Middle frontal gyrus (tissue), 1 donor: ENCODE measurements at regions not wholly inside any gene's neighbourhood (a gene's known extent, or its start where the extent isn't known, plus 50 kb on each side); places are given as distances from the start of the nearest gene placed in this dataset.

Experiments
- DNase-seq: peaks from one replicate; pipeline ENCODE4 v3.0.0-alpha.2; 2015; ENCODE audit warnings: low spot score; ENCODE audit errors: extremely low spot score

- DNase-seq, result no peak
Observed at GRCh38 chr2:2702385-2702784, 371.3 kb upstream of the MYT1L start.

DNA sequence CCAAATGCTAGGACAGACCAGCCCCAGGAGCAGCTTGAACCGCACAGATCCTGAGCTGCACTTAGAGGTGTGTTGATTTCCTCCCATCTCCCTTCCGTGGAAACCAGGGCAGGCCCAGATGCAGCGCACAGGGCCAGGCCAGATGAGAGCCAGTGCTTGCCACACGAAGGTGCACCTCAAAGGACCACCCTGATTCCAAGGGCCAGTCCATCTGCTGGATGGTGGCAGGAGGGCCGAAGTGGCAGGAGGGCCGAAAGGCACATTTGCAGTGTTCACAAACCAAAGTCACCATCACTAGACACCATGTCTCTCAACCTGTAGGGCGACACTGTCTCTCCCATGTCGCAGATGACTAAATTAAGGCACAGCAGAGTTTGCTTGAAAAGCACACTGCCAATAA, 370.7 kb upstream of the MYT1L start:
- DNase-seq, result no peak

- no peak for DNase-seq
Observed at GRCh38 chr2:2701176-2701781, 370.2 kb upstream of the MYT1L start.

GRCh38 chr2:2699121-2699505, 368.0 kb upstream of the MYT1L start:
- no peak for DNase-seq

DNA sequence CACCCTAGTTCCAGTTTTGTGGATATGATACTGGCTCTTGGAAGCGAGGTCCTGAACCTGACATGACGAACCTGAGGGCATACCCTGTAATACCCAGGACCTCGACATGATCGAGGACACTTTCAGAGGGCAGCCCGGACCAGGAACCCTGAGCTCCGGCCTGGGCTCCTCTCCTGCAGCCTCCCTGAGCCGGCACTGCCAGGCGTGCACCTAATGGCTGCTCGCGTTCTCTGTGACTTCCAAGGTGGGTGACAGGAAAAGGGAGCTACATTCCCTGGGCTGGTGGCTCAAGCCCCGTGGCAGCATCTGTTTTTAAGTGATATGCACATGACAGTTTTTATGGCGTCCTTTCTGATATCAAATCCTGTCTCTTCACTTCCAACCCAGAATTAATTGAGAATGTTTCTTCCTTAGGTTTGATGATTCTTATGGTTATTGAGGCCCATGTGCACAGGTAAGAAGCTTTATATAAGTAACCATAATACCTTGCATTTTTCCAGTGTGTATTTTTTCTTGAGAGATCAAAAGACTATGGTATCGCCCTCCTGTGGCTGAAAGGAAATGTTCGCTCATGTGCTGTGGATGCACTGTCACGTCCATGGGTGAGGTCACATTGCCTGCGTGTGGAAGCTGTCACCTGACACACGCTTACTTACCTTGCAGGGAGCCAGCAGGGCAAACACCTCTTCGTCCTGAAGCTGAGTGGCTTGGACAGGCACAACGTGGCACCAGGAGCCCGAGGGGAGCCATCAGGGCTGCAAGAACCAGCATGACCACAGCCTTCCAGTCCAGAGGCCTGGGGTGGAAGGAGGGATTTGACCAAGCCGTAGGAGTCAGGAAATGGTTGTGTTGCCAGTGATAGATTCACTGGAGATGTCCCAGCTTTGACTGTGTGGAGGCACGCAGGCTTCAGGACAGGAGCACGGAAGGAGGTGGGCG, 367.4 kb upstream of the MYT1L start:
- no peak for DNase-seq

DNA sequence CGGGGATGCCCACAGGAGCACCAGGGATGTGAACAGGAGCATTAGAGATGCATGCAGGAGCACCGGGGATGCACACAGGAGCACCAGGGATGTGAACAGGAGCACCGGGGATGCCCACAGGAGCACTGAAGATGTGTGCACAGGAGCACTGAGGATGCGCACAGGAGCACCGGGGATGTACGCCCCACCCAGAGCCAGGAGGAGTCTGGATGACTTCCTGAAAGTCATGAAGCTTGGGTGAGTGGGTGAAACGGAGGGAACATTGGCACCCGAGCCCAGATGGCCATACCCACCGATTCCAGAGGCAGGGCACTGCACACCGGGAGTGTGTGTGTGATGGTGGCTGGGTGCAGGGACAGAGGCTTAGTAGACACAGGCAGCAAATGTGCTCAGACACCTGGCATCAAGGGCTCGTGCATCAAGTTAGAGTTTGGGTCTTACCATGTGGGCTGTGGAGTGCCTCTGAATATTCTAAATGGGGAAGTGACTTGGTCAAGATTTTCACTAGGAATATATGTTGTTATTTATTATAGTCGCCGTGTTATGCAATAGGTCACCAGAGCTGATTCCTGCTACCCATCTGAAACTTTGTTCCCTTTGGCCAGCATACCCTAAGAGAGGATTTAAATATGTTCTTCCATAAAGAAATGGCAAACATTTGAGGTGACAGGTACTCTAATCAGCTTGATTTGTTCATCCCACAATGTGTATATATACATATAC, 365.8 kb upstream of the MYT1L start:
- DNase-seq, result no peak

- DNase-seq, result no peak
Observed at GRCh38 chr2:2696325-2696724, 365.2 kb upstream of the MYT1L start.

GRCh38 chr2:2694746-2695145, 363.7 kb upstream of the MYT1L start:
- DNase-seq, result no peak

- DNase-seq, result no peak
Observed at GRCh38 chr2:2692599-2693389, 361.7 kb upstream of the MYT1L start.

DNA sequence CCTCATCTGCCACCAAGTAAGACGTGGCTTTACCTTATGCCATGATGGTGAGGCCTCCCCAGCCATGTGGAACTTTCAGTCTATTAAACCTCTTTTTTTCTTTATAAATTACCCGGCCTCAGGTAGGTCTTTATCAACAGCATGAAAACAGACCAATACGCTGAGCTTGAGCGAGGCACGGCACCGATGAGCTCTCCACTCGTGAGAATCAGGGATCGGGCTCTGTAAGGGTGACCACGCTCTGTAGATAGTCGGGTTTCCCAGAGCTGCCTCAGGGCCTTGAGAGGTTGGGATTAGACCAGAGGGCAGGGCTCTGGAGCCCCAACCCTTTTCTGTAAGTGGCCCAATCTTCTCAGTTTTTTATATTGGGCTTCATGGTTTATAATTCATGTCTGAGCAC, 360.3 kb upstream of the MYT1L start:
- DNase-seq, result no peak

- DNase-seq, result no peak
Observed at GRCh38 chr2:2690985-2691384, 359.9 kb upstream of the MYT1L start.

DNA sequence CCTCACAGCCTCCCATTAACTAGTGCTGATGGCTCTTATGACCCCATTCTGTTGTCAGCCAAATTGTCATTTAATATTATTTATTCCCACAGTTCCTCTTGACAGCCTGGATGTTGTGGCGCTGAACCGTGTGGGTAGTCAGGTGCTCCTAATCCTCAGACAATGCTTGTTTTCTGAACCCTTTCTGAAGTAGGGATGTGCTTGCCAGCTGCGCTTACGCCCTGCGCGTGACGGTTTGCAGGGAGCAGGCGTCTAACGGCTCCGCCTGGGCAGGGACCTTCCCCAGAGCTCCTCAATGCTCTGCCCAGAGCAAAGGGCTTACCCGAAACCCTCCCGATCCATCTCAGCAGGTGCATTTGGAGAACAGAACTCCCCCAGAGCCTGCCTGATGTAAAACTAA, 358.2 kb upstream of the MYT1L start:
- no peak for DNase-seq

GRCh38 chr2:2688254-2688653, 357.2 kb upstream of the MYT1L start:
- no peak for DNase-seq

DNA sequence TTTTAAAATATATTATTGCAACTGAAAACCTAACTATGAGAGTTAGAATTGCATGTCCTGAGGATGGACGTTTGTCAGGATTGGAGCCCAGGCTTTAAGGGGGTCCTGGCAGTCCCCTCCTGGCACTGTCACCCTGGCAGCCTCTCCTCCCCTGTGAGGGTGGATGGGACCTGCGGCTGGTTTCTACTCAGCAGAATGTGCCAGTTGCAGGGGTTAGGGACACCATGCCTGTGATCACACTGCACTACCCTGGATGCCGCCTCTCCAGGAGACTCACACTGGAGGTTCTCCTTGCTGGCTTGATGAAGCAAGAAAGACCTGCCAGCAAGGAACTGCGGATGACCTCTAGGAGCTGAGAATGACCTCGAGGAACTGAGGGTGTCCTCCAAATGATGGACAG, 356.7 kb upstream of the MYT1L start:
- DNase-seq, result no peak

GRCh38 chr2:2686222-2686621, 355.1 kb upstream of the MYT1L start:
- DNase-seq, result no peak

- DNase-seq, result no peak
Observed at GRCh38 chr2:2683606-2684224, 352.6 kb upstream of the MYT1L start.

GRCh38 chr2:2682700-2683342, 351.7 kb upstream of the MYT1L start:
- DNase-seq, result no peak

- DNase-seq, result no peak
Observed at GRCh38 chr2:2681711-2682251, 350.7 kb upstream of the MYT1L start.

- no peak for DNase-seq
Observed at GRCh38 chr2:2681085-2681484, 350.0 kb upstream of the MYT1L start.

DNA sequence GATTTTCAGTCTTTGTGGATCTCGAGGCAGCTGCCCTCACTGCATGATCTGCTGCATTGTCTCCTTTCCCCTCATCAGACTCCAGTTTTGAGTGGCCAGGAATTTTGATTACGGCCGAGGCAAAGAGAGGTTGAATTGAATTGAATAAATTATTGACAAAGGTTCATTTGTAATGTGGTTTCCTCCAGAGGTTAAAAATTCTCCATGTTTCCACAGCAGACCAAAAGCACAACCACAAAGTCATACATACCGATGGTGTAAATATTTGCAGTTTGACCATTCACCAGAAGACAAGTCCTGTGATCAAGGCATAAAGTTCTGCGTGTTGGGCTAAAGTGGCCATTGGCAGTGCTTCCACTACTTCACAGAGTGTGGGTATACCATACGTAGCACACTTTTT, 343.8 kb upstream of the MYT1L start:
- no peak for DNase-seq
